H54 (cell line): ENCODE measurements at regions not wholly inside any gene's neighbourhood (a gene's known extent, or its start where the extent isn't known, plus 50 kb on each side); places are given as distances from the start of the nearest gene placed in this dataset.

ENCODE experiments used
- DNase-seq: peaks from one replicate; pipeline ENCODE4 v3.0.0; 2011; ENCODE audit warnings: low spot score, mixed read lengths; ENCODE audit not compliant: insufficient read length
- FAIRE-seq: peaks from 3 replicates; lab custom pipeline; 2011; peaks lifted over from hg19 to GRCh38; lab: Jason Lieb, UNC
- POLR2A ChIP-seq: IDR thresholded peaks from 2 replicates; pipeline ENCODE4 v1.6.1; 2011; ENCODE audit warnings: low read depth, mild to moderate bottlenecking, low read length

- no peak for FAIRE-seq
- TF ChIP-seq POLR2A: no peak
- no peak for DNase-seq
Measured at GRCh38 chr2:195606179-195606578, 50.8 kb upstream of the SLC39A10 start.

- FAIRE-seq: no peak
- no peak for TF ChIP-seq POLR2A
- DNase-seq: no peak
Measured at GRCh38 chr2:195604706-195605105, 52.3 kb upstream of the SLC39A10 start.

- FAIRE-seq: no peak
- no peak for TF ChIP-seq POLR2A
- DNase-seq: no peak
Measured at GRCh38 chr2:195603998-195604397, 53.0 kb upstream of the SLC39A10 start.

GRCh38 chr2:195603408-195603807 lies 53.6 kb upstream of the SLC39A10 start:
- no peak for TF ChIP-seq POLR2A
- DNase-seq: no peak
- FAIRE-seq: no peak

- no peak for TF ChIP-seq POLR2A
- no peak for FAIRE-seq
- no peak for DNase-seq
Measured at GRCh38 chr2:195602687-195603086, 54.3 kb upstream of the SLC39A10 start.

- DNase-seq (no peak), FAIRE-seq (no peak)
- no peak for TF ChIP-seq POLR2A
Measured at GRCh38 chr2:195601361-195601760, 55.7 kb upstream of the SLC39A10 start.

- no peak for FAIRE-seq
- TF ChIP-seq POLR2A: no peak
- DNase-seq: no peak
Measured at GRCh38 chr2:195600778-195601177, 56.2 kb upstream of the SLC39A10 start.

GRCh38 chr2:195596840-195597239 lies 60.2 kb upstream of the SLC39A10 start:
- no peak for FAIRE-seq
- TF ChIP-seq POLR2A: no peak

GRCh38 chr2:195595825-195596224 lies 61.2 kb upstream of the SLC39A10 start:
- no peak for FAIRE-seq
- DNase-seq: no peak
- TF ChIP-seq POLR2A: no peak

More at GRCh38 chr2:195596840-195597239, 60.2 kb upstream of the SLC39A10 start:
- no peak for DNase-seq

- no peak for TF ChIP-seq POLR2A
- DNase-seq: no peak
- no peak for FAIRE-seq
Measured at GRCh38 chr2:195594919-195595694, 61.9 kb upstream of the SLC39A10 start.

- DNase-seq (no peak), FAIRE-seq (no peak)
- no peak for TF ChIP-seq POLR2A
Measured at GRCh38 chr2:195594248-195594647, 62.8 kb upstream of the SLC39A10 start.

- no peak for TF ChIP-seq POLR2A
- DNase-seq: no peak
- FAIRE-seq: no peak
Measured at GRCh38 chr2:195592105-195592504, 64.9 kb upstream of the SLC39A10 start.

GRCh38 chr2:195590861-195591205 lies 66.2 kb upstream of the SLC39A10 start:
- FAIRE-seq (no peak), DNase-seq (no peak)
- TF ChIP-seq POLR2A: no peak

- no peak for DNase-seq
- FAIRE-seq: no peak
- no peak for TF ChIP-seq POLR2A
Measured at GRCh38 chr2:195590199-195590860, 66.7 kb upstream of the SLC39A10 start.

- no peak for TF ChIP-seq POLR2A
- FAIRE-seq: no peak
- no peak for DNase-seq
Measured at GRCh38 chr2:195587966-195588365, 69.1 kb upstream of the SLC39A10 start.
